K562 (cell line): ENCODE measurements at regions not wholly inside any gene's neighbourhood (a gene's known extent, or its start where the extent isn't known, plus 50 kb on each side); places are given as distances from the start of the nearest gene placed in this dataset.

Source experiments
- MTA2 ChIP-seq: fragments of 450-650 bp; IDR thresholded peaks from 2 replicates; pipeline ENCODE4 v1.6.1; 2016; ENCODE audit warnings: low read depth
- POLR2G ChIP-seq: fragments of 200-400 bp; formaldehyde crosslinking; IDR thresholded peaks from 2 replicates; pipeline ENCODE4 v1.6.1; 2017; ENCODE audit warnings: low read depth, mild to moderate bottlenecking, antibody characterized with exemption, low read length, moderate library complexity
- STAT5B ChIP-seq: fragments of 250-450 bp; sonication (Bioruptor Pico); IDR thresholded peaks from 2 replicates; pipeline ENCODE4 v1.8.0; 2021; ENCODE audit warnings: mild to moderate bottlenecking, inconsistent platforms
- TAL1 ChIP-seq: fragments of 450-650 bp; IDR thresholded peaks from 2 replicates; pipeline ENCODE4 v1.6.1; 2016; ENCODE audit warnings: mild to moderate bottlenecking
- TF ChIP-seq, protein P1 (sequence below): fragments of 450-650 bp; IDR thresholded peaks from 2 replicates; pipeline ENCODE4 v1.7.0; 2016; ENCODE audit warnings: borderline replicate concordance
- TF ChIP-seq, protein P2 (sequence below): fragments of 450-650 bp; IDR thresholded peaks from 2 replicates; pipeline ENCODE4 v1.6.1; 2016; ENCODE audit warnings: mild to moderate bottlenecking, moderate library complexity
- TF ChIP-seq, protein P3 (sequence below): sonication (generic); IDR thresholded peaks from 2 replicates; pipeline ENCODE4 v1.6.1; 2016
- TF ChIP-seq, protein P4 (sequence below): sonication (generic); formaldehyde crosslinking; IDR thresholded peaks from 2 replicates; pipeline ENCODE4 v1.8.0; 2022; ENCODE audit warnings: mild to moderate bottlenecking, missing genetic modification reagents

DNA sequence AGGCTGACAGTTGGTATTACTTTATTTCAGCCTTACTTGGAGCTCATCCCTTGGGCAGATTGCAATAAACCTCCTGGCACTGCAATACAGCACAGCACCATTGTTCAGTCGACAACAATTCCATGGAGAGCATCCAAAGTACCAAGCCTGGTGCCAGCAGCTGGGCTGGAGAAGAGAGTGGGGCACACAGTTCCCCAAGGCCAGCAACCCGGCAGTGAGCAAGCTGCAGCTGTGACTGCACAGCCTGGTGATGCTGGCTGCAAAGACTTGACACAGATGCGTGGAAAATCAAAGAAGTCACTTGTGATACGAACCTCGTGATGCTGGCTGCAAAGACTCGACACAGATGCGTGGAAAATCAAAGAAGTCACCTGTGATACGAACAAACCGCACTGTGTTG, 125.4 kb downstream of the ATPSCKMT start (continued):
- TF ChIP-seq, protein P1, sequence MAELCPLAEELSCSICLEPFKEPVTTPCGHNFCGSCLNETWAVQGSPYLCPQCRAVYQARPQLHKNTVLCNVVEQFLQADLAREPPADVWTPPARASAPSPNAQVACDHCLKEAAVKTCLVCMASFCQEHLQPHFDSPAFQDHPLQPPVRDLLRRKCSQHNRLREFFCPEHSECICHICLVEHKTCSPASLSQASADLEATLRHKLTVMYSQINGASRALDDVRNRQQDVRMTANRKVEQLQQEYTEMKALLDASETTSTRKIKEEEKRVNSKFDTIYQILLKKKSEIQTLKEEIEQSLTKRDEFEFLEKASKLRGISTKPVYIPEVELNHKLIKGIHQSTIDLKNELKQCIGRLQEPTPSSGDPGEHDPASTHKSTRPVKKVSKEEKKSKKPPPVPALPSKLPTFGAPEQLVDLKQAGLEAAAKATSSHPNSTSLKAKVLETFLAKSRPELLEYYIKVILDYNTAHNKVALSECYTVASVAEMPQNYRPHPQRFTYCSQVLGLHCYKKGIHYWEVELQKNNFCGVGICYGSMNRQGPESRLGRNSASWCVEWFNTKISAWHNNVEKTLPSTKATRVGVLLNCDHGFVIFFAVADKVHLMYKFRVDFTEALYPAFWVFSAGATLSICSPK = no peak
- TF ChIP-seq MTA2 = no peak
- TF ChIP-seq POLR2G = no peak
- TF ChIP-seq, protein P2, sequence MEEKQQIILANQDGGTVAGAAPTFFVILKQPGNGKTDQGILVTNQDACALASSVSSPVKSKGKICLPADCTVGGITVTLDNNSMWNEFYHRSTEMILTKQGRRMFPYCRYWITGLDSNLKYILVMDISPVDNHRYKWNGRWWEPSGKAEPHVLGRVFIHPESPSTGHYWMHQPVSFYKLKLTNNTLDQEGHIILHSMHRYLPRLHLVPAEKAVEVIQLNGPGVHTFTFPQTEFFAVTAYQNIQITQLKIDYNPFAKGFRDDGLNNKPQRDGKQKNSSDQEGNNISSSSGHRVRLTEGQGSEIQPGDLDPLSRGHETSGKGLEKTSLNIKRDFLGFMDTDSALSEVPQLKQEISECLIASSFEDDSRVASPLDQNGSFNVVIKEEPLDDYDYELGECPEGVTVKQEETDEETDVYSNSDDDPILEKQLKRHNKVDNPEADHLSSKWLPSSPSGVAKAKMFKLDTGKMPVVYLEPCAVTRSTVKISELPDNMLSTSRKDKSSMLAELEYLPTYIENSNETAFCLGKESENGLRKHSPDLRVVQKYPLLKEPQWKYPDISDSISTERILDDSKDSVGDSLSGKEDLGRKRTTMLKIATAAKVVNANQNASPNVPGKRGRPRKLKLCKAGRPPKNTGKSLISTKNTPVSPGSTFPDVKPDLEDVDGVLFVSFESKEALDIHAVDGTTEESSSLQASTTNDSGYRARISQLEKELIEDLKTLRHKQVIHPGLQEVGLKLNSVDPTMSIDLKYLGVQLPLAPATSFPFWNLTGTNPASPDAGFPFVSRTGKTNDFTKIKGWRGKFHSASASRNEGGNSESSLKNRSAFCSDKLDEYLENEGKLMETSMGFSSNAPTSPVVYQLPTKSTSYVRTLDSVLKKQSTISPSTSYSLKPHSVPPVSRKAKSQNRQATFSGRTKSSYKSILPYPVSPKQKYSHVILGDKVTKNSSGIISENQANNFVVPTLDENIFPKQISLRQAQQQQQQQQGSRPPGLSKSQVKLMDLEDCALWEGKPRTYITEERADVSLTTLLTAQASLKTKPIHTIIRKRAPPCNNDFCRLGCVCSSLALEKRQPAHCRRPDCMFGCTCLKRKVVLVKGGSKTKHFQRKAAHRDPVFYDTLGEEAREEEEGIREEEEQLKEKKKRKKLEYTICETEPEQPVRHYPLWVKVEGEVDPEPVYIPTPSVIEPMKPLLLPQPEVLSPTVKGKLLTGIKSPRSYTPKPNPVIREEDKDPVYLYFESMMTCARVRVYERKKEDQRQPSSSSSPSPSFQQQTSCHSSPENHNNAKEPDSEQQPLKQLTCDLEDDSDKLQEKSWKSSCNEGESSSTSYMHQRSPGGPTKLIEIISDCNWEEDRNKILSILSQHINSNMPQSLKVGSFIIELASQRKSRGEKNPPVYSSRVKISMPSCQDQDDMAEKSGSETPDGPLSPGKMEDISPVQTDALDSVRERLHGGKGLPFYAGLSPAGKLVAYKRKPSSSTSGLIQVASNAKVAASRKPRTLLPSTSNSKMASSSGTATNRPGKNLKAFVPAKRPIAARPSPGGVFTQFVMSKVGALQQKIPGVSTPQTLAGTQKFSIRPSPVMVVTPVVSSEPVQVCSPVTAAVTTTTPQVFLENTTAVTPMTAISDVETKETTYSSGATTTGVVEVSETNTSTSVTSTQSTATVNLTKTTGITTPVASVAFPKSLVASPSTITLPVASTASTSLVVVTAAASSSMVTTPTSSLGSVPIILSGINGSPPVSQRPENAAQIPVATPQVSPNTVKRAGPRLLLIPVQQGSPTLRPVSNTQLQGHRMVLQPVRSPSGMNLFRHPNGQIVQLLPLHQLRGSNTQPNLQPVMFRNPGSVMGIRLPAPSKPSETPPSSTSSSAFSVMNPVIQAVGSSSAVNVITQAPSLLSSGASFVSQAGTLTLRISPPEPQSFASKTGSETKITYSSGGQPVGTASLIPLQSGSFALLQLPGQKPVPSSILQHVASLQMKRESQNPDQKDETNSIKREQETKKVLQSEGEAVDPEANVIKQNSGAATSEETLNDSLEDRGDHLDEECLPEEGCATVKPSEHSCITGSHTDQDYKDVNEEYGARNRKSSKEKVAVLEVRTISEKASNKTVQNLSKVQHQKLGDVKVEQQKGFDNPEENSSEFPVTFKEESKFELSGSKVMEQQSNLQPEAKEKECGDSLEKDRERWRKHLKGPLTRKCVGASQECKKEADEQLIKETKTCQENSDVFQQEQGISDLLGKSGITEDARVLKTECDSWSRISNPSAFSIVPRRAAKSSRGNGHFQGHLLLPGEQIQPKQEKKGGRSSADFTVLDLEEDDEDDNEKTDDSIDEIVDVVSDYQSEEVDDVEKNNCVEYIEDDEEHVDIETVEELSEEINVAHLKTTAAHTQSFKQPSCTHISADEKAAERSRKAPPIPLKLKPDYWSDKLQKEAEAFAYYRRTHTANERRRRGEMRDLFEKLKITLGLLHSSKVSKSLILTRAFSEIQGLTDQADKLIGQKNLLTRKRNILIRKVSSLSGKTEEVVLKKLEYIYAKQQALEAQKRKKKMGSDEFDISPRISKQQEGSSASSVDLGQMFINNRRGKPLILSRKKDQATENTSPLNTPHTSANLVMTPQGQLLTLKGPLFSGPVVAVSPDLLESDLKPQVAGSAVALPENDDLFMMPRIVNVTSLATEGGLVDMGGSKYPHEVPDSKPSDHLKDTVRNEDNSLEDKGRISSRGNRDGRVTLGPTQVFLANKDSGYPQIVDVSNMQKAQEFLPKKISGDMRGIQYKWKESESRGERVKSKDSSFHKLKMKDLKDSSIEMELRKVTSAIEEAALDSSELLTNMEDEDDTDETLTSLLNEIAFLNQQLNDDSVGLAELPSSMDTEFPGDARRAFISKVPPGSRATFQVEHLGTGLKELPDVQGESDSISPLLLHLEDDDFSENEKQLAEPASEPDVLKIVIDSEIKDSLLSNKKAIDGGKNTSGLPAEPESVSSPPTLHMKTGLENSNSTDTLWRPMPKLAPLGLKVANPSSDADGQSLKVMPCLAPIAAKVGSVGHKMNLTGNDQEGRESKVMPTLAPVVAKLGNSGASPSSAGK = no peak
- no peak for TF ChIP-seq TAL1
- TF ChIP-seq, protein P3, sequence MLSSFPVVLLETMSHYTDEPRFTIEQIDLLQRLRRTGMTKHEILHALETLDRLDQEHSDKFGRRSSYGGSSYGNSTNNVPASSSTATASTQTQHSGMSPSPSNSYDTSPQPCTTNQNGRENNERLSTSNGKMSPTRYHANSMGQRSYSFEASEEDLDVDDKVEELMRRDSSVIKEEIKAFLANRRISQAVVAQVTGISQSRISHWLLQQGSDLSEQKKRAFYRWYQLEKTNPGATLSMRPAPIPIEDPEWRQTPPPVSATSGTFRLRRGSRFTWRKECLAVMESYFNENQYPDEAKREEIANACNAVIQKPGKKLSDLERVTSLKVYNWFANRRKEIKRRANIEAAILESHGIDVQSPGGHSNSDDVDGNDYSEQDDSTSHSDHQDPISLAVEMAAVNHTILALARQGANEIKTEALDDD = no peak
- TF ChIP-seq, protein P4, sequence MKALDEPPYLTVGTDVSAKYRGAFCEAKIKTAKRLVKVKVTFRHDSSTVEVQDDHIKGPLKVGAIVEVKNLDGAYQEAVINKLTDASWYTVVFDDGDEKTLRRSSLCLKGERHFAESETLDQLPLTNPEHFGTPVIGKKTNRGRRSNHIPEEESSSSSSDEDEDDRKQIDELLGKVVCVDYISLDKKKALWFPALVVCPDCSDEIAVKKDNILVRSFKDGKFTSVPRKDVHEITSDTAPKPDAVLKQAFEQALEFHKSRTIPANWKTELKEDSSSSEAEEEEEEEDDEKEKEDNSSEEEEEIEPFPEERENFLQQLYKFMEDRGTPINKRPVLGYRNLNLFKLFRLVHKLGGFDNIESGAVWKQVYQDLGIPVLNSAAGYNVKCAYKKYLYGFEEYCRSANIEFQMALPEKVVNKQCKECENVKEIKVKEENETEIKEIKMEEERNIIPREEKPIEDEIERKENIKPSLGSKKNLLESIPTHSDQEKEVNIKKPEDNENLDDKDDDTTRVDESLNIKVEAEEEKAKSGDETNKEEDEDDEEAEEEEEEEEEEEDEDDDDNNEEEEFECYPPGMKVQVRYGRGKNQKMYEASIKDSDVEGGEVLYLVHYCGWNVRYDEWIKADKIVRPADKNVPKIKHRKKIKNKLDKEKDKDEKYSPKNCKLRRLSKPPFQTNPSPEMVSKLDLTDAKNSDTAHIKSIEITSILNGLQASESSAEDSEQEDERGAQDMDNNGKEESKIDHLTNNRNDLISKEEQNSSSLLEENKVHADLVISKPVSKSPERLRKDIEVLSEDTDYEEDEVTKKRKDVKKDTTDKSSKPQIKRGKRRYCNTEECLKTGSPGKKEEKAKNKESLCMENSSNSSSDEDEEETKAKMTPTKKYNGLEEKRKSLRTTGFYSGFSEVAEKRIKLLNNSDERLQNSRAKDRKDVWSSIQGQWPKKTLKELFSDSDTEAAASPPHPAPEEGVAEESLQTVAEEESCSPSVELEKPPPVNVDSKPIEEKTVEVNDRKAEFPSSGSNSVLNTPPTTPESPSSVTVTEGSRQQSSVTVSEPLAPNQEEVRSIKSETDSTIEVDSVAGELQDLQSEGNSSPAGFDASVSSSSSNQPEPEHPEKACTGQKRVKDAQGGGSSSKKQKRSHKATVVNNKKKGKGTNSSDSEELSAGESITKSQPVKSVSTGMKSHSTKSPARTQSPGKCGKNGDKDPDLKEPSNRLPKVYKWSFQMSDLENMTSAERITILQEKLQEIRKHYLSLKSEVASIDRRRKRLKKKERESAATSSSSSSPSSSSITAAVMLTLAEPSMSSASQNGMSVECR (CRISPR knock-in tag) = no peak
- no peak for TF ChIP-seq STAT5B (CRISPR knock-in tag)
- TF ChIP-seq, all 486 proteins: peak for 0
